ENCODE measurements at regions not wholly inside any gene's neighbourhood (a gene's known extent, or its start where the extent isn't known, plus 50 kb on each side); places are given as distances from the start of the nearest gene placed in this dataset.

- H3K27me3 Mint-ChIP-seq (ENCODE audit: unreplicated experiment): peaks cover 2% of the 10 kb centered on the region
- H3K27ac Mint-ChIP-seq (ENCODE audit: unreplicated experiment): no peak overlapping the region
- no peaks in the 10 kb centered on the region for H3K36me3 Mint-ChIP-seq (ENCODE audit: unreplicated experiment)
These were observed 225.4 kb upstream of the PHYHIPL start for GRCh38 chr10:58951087-58951486.

DNA sequence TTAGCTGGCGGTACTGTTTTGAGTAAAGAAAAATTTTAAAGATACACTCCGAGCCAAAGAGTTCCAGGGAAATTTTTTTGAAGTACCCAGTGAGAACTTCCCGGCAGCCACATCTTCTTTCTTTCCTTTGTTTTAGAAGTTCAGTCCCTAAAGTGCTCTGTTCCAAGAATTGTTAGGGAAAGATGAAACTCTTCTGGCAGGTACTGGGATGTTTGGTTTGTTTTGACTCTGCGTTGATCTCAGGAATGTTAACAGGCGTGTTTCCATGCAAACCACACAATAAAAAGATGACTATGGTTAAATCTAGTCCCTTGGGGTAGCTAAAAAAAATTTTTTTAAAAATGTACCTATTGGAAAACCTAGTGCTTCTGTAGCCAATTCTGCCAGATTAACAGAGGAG lies 224.7 kb upstream of the PHYHIPL start:
- no peak for DNase-seq
- no peak overlapping the region for H3K27ac Mint-ChIP-seq (ENCODE audit: unreplicated experiment)
- H3K27me3 Mint-ChIP-seq (ENCODE audit: unreplicated experiment): no peaks in the 10 kb centered on the region
- no peaks in the 10 kb centered on the region for H3K9me3 Mint-ChIP-seq (ENCODE audit: unreplicated experiment)
- H3K4me3 Mint-ChIP-seq (ENCODE audit: unreplicated experiment): no peak overlapping the region
- TF ChIP-seq CTCF (IDR thresholded peaks at IDR 0.05; ENCODE audit: partially characterized antibody, unreplicated experiment): no peak
- no peaks in the 10 kb centered on the region for H3K36me3 Mint-ChIP-seq (ENCODE audit: unreplicated experiment)
- no peaks in the 10 kb centered on the region for H3K4me1 Mint-ChIP-seq (ENCODE audit: low read depth, unreplicated experiment)

More at GRCh38 chr10:58951087-58951486, 225.4 kb upstream of the PHYHIPL start:
- Mint-ChIP-seq H3K9me3 (ENCODE audit: unreplicated experiment) (no peaks in the 10 kb centered on the region), H3K4me1 (ENCODE audit: low read depth, unreplicated experiment) (no peaks in the 10 kb centered on the region), H3K4me3 (ENCODE audit: unreplicated experiment) (no peak overlapping the region)
- no peak for TF ChIP-seq CTCF (IDR thresholded peaks at IDR 0.05; ENCODE audit: partially characterized antibody, unreplicated experiment)
- DNase-seq: no peak

DNA sequence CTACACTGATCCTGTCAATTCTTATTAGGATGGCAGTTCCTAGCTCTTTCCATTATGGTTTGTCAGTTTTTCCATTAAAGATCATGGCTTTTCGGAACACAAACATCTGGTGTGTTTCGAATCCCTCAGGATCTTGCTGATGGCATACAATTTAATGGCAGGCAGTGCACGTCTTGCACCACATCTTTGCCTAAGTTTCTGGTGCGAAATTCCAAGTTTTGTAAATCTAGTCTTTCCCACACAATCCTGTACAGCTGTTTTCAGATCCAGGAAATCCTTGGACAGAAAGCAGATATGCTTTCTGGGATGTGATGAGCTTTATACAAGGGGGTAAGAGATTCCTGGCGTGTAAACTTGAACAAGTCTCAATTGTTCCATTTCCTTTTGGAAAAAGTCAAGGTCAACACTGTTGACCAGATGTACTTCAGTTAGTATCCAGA lies 224.3 kb upstream of the PHYHIPL start:
- Mint-ChIP-seq H3K27me3 (ENCODE audit: unreplicated experiment) (no peaks in the 10 kb centered on the region), H3K9me3 (ENCODE audit: unreplicated experiment) (no peaks in the 10 kb centered on the region), H3K27ac (ENCODE audit: unreplicated experiment) (no peak overlapping the region), H3K4me3 (ENCODE audit: unreplicated experiment) (no peak overlapping the region), H3K4me1 (ENCODE audit: low read depth, unreplicated experiment) (no peaks in the 10 kb centered on the region), H3K36me3 (ENCODE audit: unreplicated experiment) (no peaks in the 10 kb centered on the region)
- no peak for TF ChIP-seq CTCF (IDR thresholded peaks at IDR 0.05; ENCODE audit: partially characterized antibody, unreplicated experiment)
- DNase-seq: no peak

DNA sequence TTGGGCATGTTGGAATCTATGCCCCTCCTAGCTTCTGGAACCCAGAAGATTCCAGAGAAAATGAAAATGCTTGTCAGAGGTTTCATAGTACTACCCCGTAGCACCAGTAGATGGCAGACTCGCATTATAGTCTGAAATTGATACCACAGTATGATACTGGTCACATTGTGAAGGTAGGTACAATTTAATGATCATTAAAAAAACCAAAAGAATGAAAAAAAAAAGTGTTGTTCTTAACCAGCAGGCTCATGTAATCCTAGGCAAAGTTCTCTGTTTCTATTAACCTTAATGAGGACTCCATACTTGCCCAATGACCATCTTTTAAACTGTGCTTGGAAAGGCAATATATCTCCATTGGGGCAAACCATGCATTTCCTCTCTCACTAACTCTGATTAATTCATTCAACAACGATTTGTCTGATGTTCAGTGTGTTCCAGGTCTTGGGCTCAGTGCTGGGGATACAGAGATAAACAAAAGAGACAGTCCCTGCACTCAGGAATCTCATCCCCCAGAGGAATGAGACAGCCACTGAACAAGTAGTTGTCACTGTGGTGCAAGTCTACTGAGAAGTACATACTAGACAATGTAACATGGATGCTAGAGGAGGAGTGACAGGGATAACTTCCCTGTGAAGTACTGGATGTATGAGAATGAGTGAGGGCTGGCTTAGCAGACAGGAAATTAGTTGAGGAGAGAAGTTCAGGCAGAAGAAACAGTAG lies 223.5 kb upstream of the PHYHIPL start:
- H3K27me3 Mint-ChIP-seq (ENCODE audit: unreplicated experiment): no peaks in the 10 kb centered on the region
- H3K4me3 Mint-ChIP-seq (ENCODE audit: unreplicated experiment): no peak overlapping the region
- peak; percentile 79 for TF ChIP-seq CTCF (IDR thresholded peaks at IDR 0.05; ENCODE audit: partially characterized antibody, unreplicated experiment)
- H3K4me1 Mint-ChIP-seq (ENCODE audit: low read depth, unreplicated experiment): no peaks in the 10 kb centered on the region
- no peak overlapping the region for H3K27ac Mint-ChIP-seq (ENCODE audit: unreplicated experiment)
- peak; percentile 32 for DNase-seq
- H3K36me3 Mint-ChIP-seq (ENCODE audit: unreplicated experiment): no peaks in the 10 kb centered on the region
- H3K9me3 Mint-ChIP-seq (ENCODE audit: unreplicated experiment): no peaks in the 10 kb centered on the region

GRCh38 chr10:58954178-58954577 lies 222.3 kb upstream of the PHYHIPL start:
- Mint-ChIP-seq H3K4me3 (ENCODE audit: unreplicated experiment) (no peak overlapping the region), H3K27me3 (ENCODE audit: unreplicated experiment) (no peaks in the 10 kb centered on the region), H3K9me3 (ENCODE audit: unreplicated experiment) (no peaks in the 10 kb centered on the region), H3K4me1 (ENCODE audit: low read depth, unreplicated experiment) (no peaks in the 10 kb centered on the region), H3K36me3 (ENCODE audit: unreplicated experiment) (no peaks in the 10 kb centered on the region), H3K27ac (ENCODE audit: unreplicated experiment) (no peak overlapping the region)
- TF ChIP-seq CTCF (IDR thresholded peaks at IDR 0.05; ENCODE audit: partially characterized antibody, unreplicated experiment): no peak
- no peak for DNase-seq

Data from glutamatergic neuron (in vitro differentiated cells).